Hepatocyte (in vitro differentiated cells): ENCODE measurements at regions not wholly inside any gene's neighbourhood (a gene's known extent, or its start where the extent isn't known, plus 50 kb on each side); places are given as distances from the start of the nearest gene placed in this dataset.

Experiments used
- DNase-seq: peaks from one replicate; pipeline ENCODE4 v3.0.0-alpha.2; 2016; ENCODE audit warnings: low spot score
- H2AFZ ChIP-seq: fragments of 200-600 bp; sonication (generic); 2 replicates; pipeline ENCODE4 v1.6.0; 2016; ENCODE audit warnings: antibody characterized with exemption, mild to moderate bottlenecking
- H3K27ac ChIP-seq: fragments of 200-600 bp; sonication (generic); 2 replicates; pipeline ENCODE4 v1.5.1; 2016; ENCODE audit warnings: mild to moderate bottlenecking
- H3K27me3 ChIP-seq: fragments of 200-600 bp; sonication (generic); 2 replicates; pipeline ENCODE4 v1.6.1; 2016
- H3K36me3 ChIP-seq: fragments of 200-600 bp; sonication (generic); replicated peaks from 2 replicates; pipeline ENCODE4 v1.5.1; 2016; ENCODE audit warnings: low read depth; ENCODE audit not compliant: insufficient read depth
- H3K4me1 ChIP-seq: fragments of 200-600 bp; sonication (generic); 2 replicates; pipeline ENCODE4 v1.5.1; 2016; ENCODE audit warnings: mild to moderate bottlenecking, moderate library complexity; ENCODE audit not compliant: insufficient read depth
- H3K4me2 ChIP-seq: fragments of 200-600 bp; sonication (generic); 2 replicates; pipeline ENCODE4 v1.6.0; 2016
- H3K4me3 ChIP-seq: fragments of 200-600 bp; sonication (generic); 2 replicates; pipeline ENCODE4 v1.5.1; 2016; ENCODE audit warnings: mild to moderate bottlenecking
- H3K79me2 ChIP-seq: fragments of 200-600 bp; sonication (generic); 2 replicates; pipeline ENCODE4 v1.6.0; 2017; ENCODE audit warnings: mild to moderate bottlenecking
- H3K9me2 ChIP-seq: fragments of 200-600 bp; sonication (generic); replicated peaks from 2 replicates; pipeline ENCODE4 v1.6.0; 2017; ENCODE audit warnings: mild to moderate bottlenecking; ENCODE audit not compliant: insufficient read depth
- H3K9me3 ChIP-seq: fragments of 200-600 bp; sonication (generic); 2 replicates; pipeline ENCODE4 v1.5.1; 2016; ENCODE audit warnings: low read depth, mild to moderate bottlenecking
- H4K20me1 ChIP-seq: fragments of 200-600 bp; sonication (generic); 2 replicates; pipeline ENCODE4 v1.6.0; 2016; ENCODE audit warnings: mild to moderate bottlenecking; ENCODE audit not compliant: insufficient read depth, poor library complexity, severe bottlenecking
- CTCF ChIP-seq: fragments of 200-600 bp; sonication (generic); IDR thresholded peaks from 2 replicates; pipeline ENCODE4 v1.5.1; 2016; ENCODE audit warnings: antibody characterized with exemption, mild to moderate bottlenecking; ENCODE audit not compliant: poor library complexity
- EZH2 ChIP-seq: fragments of 200-600 bp; sonication (generic); IDR thresholded peaks from 2 replicates; pipeline ENCODE4 v1.6.1; 2016; ENCODE audit warnings: antibody characterized with exemption, mild to moderate bottlenecking, borderline replicate concordance
- EZH2phosphoT487 ChIP-seq: fragments of 200-600 bp; sonication (generic); IDR thresholded peaks from one replicate; pipeline ENCODE4 v1.6.1; 2018; ENCODE audit warnings: antibody characterized with exemption, mild to moderate bottlenecking, low read depth, moderate library complexity; ENCODE audit not compliant: unreplicated experiment, severe bottlenecking
- WGBS: methylation state at CpG from one replicate; pipeline ENCODE4 v1.1.6; 2016; ENCODE audit warnings: low lambda C conversion rate; ENCODE audit errors: missing lambda C conversion rate; 5-methylcytosine and 5-hydroxymethylcytosine counted together

- DNase-seq: no peak
- H3K27ac ChIP-seq: no peak overlapping the region
- H3K4me3 ChIP-seq: no peak overlapping the region
- no peaks in the 10 kb centered on the region for H3K9me2 ChIP-seq
- no peaks in the 10 kb centered on the region for H3K36me3 ChIP-seq
- no peak overlapping the region for H3K4me2 ChIP-seq
- H3K4me1 ChIP-seq: no peaks in the 10 kb centered on the region
- no peaks in the 10 kb centered on the region for H4K20me1 ChIP-seq
- no peak for TF ChIP-seq EZH2phosphoT487
- no peak for TF ChIP-seq CTCF
- TF ChIP-seq EZH2: no peak
- H3K9me3 ChIP-seq: no peaks in the 10 kb centered on the region
- H3K79me2 ChIP-seq: no peaks in the 10 kb centered on the region
- no peak overlapping the region for H2AFZ ChIP-seq
- no peaks in the 10 kb centered on the region for H3K27me3 ChIP-seq
Observed at GRCh38 chr12:66976526-66976925, 292.6 kb upstream of the CAND1 start.

GRCh38 chr12:66978802-66979201, 290.4 kb upstream of the CAND1 start:
- Histone ChIP-seq H3K27me3 (no peaks in the 10 kb centered on the region), H3K79me2 (no peaks in the 10 kb centered on the region), H4K20me1 (no peaks in the 10 kb centered on the region), H3K9me2 (no peaks in the 10 kb centered on the region), H3K27ac (no peak overlapping the region), H3K36me3 (no peaks in the 10 kb centered on the region), H3K4me2 (no peak overlapping the region), H3K4me3 (no peak overlapping the region), H3K9me3 (no peaks in the 10 kb centered on the region), H2AFZ (no peak overlapping the region), H3K4me1 (no peaks in the 10 kb centered on the region)
- WGBS: 85% methylated on average over 1 of the region's 1 CpG
- TF ChIP-seq EZH2 (no peak), CTCF (no peak), EZH2phosphoT487 (no peak)
- no peak for DNase-seq

GRCh38 chr12:66979251-66979650, 289.9 kb upstream of the CAND1 start:
- H3K9me2 ChIP-seq: no peaks in the 10 kb centered on the region
- H3K4me3 ChIP-seq: no peak overlapping the region
- H3K27ac ChIP-seq: no peak overlapping the region
- H3K79me2 ChIP-seq: no peaks in the 10 kb centered on the region
- H3K4me1 ChIP-seq: no peaks in the 10 kb centered on the region
- no peaks in the 10 kb centered on the region for H3K9me3 ChIP-seq
- DNase-seq: no peak
- H3K36me3 ChIP-seq: no peaks in the 10 kb centered on the region
- WGBS: 97% methylated on average over 4 of the region's 4 CpGs
- no peaks in the 10 kb centered on the region for H4K20me1 ChIP-seq
- TF ChIP-seq EZH2: no peak
- no peak for TF ChIP-seq EZH2phosphoT487
- TF ChIP-seq CTCF: no peak
- H3K27me3 ChIP-seq: no peaks in the 10 kb centered on the region
- no peak overlapping the region for H3K4me2 ChIP-seq
- H2AFZ ChIP-seq: no peak overlapping the region

GRCh38 chr12:66984077-66984476, 285.1 kb upstream of the CAND1 start:
- TF ChIP-seq CTCF (no peak), EZH2 (no peak), EZH2phosphoT487 (no peak)
- WGBS: 86% methylated on average over 2 of the region's 2 CpGs
- no peak overlapping the region for H3K4me3 ChIP-seq

More at GRCh38 chr12:66984077-66984476, 285.1 kb upstream of the CAND1 start:
- Histone ChIP-seq H3K4me1 (no peaks in the 10 kb centered on the region), H3K4me2 (no peak overlapping the region), H3K79me2 (no peaks in the 10 kb centered on the region), H3K27ac (no peak overlapping the region), H2AFZ (no peak overlapping the region), H3K9me2 (no peaks in the 10 kb centered on the region), H3K9me3 (no peaks in the 10 kb centered on the region), H4K20me1 (no peaks in the 10 kb centered on the region), H3K27me3 (no peaks in the 10 kb centered on the region), H3K36me3 (no peaks in the 10 kb centered on the region)
- no peak for DNase-seq
